ENCODE measurements at regions not wholly inside any gene's neighbourhood (a gene's known extent, or its start where the extent isn't known, plus 50 kb on each side); places are given as distances from the start of the nearest gene placed in this dataset.

DNA sequence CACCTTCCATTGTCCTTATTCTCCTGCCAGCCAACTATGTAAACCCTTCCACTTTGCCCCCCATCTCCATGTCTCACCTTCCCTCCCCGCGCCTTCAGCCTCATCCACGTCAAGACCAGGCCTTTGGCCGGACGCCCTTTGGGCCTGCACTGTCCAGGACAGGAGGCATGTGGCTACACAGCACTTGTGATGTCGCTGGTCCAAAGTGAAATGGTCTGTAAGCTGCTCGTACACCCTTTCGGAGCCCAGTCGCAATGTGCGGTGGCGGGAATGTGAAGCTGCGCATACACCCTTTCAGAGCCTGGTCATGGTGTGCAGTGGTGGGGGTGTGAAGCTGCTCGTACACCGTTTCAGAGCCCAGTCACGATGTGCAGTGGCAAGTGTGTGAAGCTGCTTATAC lies 247.9 kb upstream of the RGS6 start:
- TF ChIP-seq, protein P1, sequence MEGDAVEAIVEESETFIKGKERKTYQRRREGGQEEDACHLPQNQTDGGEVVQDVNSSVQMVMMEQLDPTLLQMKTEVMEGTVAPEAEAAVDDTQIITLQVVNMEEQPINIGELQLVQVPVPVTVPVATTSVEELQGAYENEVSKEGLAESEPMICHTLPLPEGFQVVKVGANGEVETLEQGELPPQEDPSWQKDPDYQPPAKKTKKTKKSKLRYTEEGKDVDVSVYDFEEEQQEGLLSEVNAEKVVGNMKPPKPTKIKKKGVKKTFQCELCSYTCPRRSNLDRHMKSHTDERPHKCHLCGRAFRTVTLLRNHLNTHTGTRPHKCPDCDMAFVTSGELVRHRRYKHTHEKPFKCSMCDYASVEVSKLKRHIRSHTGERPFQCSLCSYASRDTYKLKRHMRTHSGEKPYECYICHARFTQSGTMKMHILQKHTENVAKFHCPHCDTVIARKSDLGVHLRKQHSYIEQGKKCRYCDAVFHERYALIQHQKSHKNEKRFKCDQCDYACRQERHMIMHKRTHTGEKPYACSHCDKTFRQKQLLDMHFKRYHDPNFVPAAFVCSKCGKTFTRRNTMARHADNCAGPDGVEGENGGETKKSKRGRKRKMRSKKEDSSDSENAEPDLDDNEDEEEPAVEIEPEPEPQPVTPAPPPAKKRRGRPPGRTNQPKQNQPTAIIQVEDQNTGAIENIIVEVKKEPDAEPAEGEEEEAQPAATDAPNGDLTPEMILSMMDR (conservative IDR thresholded peaks at IDR 0.05; ENCODE audit: low read depth in 2 of 2): no peak
- TF ChIP-seq POLR2AphosphoS5 (IDR thresholded peaks at IDR 0.05; ENCODE audit: low read depth) (no peak), EZH2phosphoT487 (IDR thresholded peaks at IDR 0.05; ENCODE audit: unreplicated experiment) (no peak), EZH2 (IDR thresholded peaks at IDR 0.05; ENCODE audit: low read depth, unreplicated experiment) (no peak), ZNF331 (CRISPR knock-in tag; IDR thresholded peaks at IDR 0.05; ENCODE audit: low read depth) (no peak), ZNF114 (CRISPR knock-in tag; IDR thresholded peaks at IDR 0.05) (no peak), JUNB (IDR thresholded peaks at IDR 0.05; ENCODE audit: unreplicated experiment) (no peak), NANOG (IDR thresholded peaks at IDR 0.05; ENCODE audit: borderline replicate concordance) (no peak)
- TF ChIP-seq, protein P2, sequence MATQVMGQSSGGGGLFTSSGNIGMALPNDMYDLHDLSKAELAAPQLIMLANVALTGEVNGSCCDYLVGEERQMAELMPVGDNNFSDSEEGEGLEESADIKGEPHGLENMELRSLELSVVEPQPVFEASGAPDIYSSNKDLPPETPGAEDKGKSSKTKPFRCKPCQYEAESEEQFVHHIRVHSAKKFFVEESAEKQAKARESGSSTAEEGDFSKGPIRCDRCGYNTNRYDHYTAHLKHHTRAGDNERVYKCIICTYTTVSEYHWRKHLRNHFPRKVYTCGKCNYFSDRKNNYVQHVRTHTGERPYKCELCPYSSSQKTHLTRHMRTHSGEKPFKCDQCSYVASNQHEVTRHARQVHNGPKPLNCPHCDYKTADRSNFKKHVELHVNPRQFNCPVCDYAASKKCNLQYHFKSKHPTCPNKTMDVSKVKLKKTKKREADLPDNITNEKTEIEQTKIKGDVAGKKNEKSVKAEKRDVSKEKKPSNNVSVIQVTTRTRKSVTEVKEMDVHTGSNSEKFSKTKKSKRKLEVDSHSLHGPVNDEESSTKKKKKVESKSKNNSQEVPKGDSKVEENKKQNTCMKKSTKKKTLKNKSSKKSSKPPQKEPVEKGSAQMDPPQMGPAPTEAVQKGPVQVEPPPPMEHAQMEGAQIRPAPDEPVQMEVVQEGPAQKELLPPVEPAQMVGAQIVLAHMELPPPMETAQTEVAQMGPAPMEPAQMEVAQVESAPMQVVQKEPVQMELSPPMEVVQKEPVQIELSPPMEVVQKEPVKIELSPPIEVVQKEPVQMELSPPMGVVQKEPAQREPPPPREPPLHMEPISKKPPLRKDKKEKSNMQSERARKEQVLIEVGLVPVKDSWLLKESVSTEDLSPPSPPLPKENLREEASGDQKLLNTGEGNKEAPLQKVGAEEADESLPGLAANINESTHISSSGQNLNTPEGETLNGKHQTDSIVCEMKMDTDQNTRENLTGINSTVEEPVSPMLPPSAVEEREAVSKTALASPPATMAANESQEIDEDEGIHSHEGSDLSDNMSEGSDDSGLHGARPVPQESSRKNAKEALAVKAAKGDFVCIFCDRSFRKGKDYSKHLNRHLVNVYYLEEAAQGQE (IDR thresholded peaks at IDR 0.05; ENCODE audit: unreplicated experiment): no peak
- TF ChIP-seq, protein P3, sequence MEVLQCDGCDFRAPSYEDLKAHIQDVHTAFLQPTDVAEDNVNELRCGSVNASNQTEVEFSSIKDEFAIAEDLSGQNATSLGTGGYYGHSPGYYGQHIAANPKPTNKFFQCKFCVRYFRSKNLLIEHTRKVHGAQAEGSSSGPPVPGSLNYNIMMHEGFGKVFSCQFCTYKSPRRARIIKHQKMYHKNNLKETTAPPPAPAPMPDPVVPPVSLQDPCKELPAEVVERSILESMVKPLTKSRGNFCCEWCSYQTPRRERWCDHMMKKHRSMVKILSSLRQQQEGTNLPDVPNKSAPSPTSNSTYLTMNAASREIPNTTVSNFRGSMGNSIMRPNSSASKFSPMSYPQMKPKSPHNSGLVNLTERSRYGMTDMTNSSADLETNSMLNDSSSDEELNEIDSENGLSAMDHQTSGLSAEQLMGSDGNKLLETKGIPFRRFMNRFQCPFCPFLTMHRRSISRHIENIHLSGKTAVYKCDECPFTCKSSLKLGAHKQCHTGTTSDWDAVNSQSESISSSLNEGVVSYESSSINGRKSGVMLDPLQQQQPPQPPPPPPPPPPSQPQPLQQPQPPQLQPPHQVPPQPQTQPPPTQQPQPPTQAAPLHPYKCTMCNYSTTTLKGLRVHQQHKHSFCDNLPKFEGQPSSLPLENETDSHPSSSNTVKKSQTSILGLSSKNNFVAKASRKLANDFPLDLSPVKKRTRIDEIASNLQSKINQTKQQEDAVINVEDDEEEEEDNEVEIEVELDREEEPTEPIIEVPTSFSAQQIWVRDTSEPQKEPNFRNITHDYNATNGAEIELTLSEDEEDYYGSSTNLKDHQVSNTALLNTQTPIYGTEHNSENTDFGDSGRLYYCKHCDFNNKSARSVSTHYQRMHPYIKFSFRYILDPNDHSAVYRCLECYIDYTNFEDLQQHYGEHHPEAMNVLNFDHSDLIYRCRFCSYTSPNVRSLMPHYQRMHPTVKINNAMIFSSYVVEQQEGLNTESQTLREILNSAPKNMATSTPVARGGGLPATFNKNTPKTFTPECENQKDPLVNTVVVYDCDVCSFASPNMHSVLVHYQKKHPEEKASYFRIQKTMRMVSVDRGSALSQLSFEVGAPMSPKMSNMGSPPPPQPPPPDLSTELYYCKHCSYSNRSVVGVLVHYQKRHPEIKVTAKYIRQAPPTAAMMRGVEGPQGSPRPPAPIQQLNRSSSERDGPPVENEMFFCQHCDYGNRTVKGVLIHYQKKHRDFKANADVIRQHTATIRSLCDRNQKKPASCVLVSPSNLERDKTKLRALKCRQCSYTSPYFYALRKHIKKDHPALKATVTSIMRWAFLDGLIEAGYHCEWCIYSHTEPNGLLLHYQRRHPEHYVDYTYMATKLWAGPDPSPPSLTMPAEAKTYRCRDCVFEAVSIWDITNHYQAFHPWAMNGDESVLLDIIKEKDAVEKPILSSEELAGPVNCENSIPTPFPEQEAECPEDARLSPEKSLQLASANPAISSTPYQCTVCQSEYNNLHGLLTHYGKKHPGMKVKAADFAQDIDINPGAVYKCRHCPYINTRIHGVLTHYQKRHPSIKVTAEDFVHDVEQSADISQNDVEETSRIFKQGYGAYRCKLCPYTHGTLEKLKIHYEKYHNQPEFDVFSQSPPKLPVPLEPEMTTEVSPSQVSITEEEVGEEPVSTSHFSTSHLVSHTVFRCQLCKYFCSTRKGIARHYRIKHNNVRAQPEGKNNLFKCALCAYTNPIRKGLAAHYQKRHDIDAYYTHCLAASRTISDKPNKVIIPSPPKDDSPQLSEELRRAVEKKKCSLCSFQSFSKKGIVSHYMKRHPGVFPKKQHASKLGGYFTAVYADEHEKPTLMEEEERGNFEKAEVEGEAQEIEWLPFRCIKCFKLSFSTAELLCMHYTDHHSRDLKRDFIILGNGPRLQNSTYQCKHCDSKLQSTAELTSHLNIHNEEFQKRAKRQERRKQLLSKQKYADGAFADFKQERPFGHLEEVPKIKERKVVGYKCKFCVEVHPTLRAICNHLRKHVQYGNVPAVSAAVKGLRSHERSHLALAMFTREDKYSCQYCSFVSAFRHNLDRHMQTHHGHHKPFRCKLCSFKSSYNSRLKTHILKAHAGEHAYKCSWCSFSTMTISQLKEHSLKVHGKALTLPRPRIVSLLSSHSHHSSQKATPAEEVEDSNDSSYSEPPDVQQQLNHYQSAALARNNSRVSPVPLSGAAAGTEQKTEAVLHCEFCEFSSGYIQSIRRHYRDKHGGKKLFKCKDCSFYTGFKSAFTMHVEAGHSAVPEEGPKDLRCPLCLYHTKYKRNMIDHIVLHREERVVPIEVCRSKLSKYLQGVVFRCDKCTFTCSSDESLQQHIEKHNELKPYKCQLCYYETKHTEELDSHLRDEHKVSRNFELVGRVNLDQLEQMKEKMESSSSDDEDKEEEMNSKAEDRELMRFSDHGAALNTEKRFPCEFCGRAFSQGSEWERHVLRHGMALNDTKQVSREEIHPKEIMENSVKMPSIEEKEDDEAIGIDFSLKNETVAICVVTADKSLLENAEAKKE (CRISPR knock-in tag; IDR thresholded peaks at IDR 0.05): no peak
- TF ChIP-seq, protein P4, sequence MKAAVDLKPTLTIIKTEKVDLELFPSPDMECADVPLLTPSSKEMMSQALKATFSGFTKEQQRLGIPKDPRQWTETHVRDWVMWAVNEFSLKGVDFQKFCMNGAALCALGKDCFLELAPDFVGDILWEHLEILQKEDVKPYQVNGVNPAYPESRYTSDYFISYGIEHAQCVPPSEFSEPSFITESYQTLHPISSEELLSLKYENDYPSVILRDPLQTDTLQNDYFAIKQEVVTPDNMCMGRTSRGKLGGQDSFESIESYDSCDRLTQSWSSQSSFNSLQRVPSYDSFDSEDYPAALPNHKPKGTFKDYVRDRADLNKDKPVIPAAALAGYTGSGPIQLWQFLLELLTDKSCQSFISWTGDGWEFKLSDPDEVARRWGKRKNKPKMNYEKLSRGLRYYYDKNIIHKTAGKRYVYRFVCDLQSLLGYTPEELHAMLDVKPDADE (IDR thresholded peaks at IDR 0.05): no peak

Measured in GM23338 (cell line).